ENCODE measurements at regions not wholly inside any gene's neighbourhood (a gene's known extent, or its start where the extent isn't known, plus 50 kb on each side); places are given as distances from the start of the nearest gene placed in this dataset.

DNA sequence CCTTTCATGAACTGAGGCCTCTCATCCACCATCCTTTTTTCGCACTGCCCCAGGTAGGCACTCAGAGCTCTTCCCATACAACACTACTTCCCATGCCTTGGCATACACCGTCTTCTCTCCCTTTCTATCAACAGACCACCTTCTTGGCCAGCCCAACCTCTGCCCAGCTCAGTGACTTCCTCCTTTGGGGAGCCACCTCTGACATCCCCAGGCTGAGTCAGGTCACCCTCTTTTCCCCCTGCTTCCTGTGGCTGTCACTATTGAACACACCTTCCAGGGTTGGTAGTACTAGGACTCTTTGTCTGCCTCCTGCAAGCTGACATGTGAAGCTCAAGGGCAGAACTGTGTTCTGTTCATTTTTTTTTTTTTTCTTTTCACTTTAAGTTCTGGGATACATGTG is 283.2 kb downstream of the SETD4 start:
- Mint-ChIP-seq H3K9me3 (no peaks in the 10 kb centered on the region), H3K36me3 (ENCODE audit: low read depth) (no peaks in the 10 kb centered on the region), H3K4me1 (ENCODE audit: low read depth) (no peaks in the 10 kb centered on the region), H3K4me3 (no peak overlapping the region), H3K27ac (no peak overlapping the region), H3K27me3 (ENCODE audit: low read depth) (peaks cover 18% of the 10 kb centered on the region)
- no peak for DNase-seq (ENCODE audit: low spot score)

GRCh38 chr21:35775778-35776544 is 284.4 kb downstream of the SETD4 start:
- Mint-ChIP-seq H3K4me1 (ENCODE audit: low read depth) (no peaks in the 10 kb centered on the region), H3K36me3 (ENCODE audit: low read depth) (no peaks in the 10 kb centered on the region), H3K4me3 (no peak overlapping the region), H3K27ac (no peak overlapping the region), H3K27me3 (ENCODE audit: low read depth) (peaks cover 21% of the 10 kb centered on the region), H3K9me3 (no peaks in the 10 kb centered on the region)
- DNase-seq (ENCODE audit: low spot score), result no peak

- H3K36me3 Mint-ChIP-seq (ENCODE audit: low read depth), result no peaks in the 10 kb centered on the region
- H3K4me3 Mint-ChIP-seq, result no peak overlapping the region
- H3K27me3 Mint-ChIP-seq (ENCODE audit: low read depth), result peaks cover 16% of the 10 kb centered on the region
- H3K4me1 Mint-ChIP-seq (ENCODE audit: low read depth), result no peaks in the 10 kb centered on the region
- no peak for DNase-seq (ENCODE audit: low spot score)
- no peaks in the 10 kb centered on the region for H3K9me3 Mint-ChIP-seq
- H3K27ac Mint-ChIP-seq, result no peak overlapping the region
Observed at GRCh38 chr21:35770101-35770945, 290.0 kb downstream of the SETD4 start.

GRCh38 chr21:35768187-35768586 is 292.1 kb downstream of the SETD4 start:
- no peak overlapping the region for H3K4me3 Mint-ChIP-seq
- peaks cover 7% of the 10 kb centered on the region for H3K27me3 Mint-ChIP-seq (ENCODE audit: low read depth)
- DNase-seq (ENCODE audit: low spot score), result no peak
- no peaks in the 10 kb centered on the region for H3K4me1 Mint-ChIP-seq (ENCODE audit: low read depth)
- no peak overlapping the region for H3K27ac Mint-ChIP-seq
- no peaks in the 10 kb centered on the region for H3K36me3 Mint-ChIP-seq (ENCODE audit: low read depth)
- no peaks in the 10 kb centered on the region for H3K9me3 Mint-ChIP-seq

DNA sequence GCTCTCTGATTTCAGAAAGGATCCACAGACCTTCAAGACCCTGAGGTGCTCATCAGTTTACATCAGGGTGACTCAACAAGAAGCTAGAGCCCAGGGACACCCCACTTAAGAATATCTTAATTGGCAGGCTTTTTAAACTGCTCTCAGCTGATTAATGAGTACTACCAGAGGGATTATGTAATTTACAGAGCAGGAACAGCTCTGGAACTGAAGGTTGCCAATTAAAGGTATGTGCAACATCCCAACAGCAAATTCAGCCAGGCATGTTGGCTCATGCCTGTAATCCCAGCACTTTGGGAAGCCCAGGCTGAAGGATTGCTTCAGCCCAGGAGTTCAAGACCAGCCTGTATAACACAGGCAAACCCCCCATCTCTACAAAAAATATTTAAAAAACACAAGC is 295.7 kb downstream of the SETD4 start:
- H3K27me3 Mint-ChIP-seq (ENCODE audit: low read depth), result peaks cover 15% of the 10 kb centered on the region
- no peak for DNase-seq (ENCODE audit: low spot score)
- no peak overlapping the region for H3K4me3 Mint-ChIP-seq
- H3K4me1 Mint-ChIP-seq (ENCODE audit: low read depth), result no peaks in the 10 kb centered on the region
- no peaks in the 10 kb centered on the region for H3K9me3 Mint-ChIP-seq
- H3K27ac Mint-ChIP-seq, result no peak overlapping the region
- H3K36me3 Mint-ChIP-seq (ENCODE audit: low read depth), result no peaks in the 10 kb centered on the region

DNA sequence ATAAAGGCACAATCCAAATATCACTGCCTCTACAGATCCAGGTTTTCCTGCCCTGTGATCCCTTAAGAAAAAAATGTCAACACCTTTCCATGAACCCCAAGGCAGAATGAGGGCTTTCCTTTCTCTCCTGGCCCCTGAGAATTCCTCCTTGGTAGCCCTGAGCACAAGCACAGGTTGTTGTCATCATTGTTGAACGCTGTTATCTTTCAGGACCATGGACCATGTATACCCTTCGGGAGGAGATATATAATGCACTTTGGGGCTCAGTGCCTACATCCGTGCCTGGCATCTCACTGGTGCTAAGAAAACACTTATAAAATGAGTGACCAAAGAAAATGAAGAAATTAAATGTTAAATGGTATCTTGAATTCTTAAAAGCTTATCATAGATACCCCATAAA is 296.2 kb downstream of the SETD4 start:
- peaks cover 20% of the 10 kb centered on the region for H3K27me3 Mint-ChIP-seq (ENCODE audit: low read depth)
- H3K27ac Mint-ChIP-seq, result no peak overlapping the region
- DNase-seq (ENCODE audit: low spot score), result no peak
- H3K9me3 Mint-ChIP-seq, result no peaks in the 10 kb centered on the region
- H3K4me3 Mint-ChIP-seq, result no peak overlapping the region
- no peaks in the 10 kb centered on the region for H3K36me3 Mint-ChIP-seq (ENCODE audit: low read depth)
- no peaks in the 10 kb centered on the region for H3K4me1 Mint-ChIP-seq (ENCODE audit: low read depth)

- H3K4me1 Mint-ChIP-seq (ENCODE audit: low read depth), result no peaks in the 10 kb centered on the region
- no peaks in the 10 kb centered on the region for H3K9me3 Mint-ChIP-seq
- H3K36me3 Mint-ChIP-seq (ENCODE audit: low read depth), result no peaks in the 10 kb centered on the region
- H3K27ac Mint-ChIP-seq, result no peak overlapping the region
- no peak overlapping the region for H3K4me3 Mint-ChIP-seq
- DNase-seq (ENCODE audit: low spot score), result no peak
- H3K27me3 Mint-ChIP-seq (ENCODE audit: low read depth), result peaks cover 31% of the 10 kb centered on the region
Observed at GRCh38 chr21:35754583-35754982, 305.7 kb downstream of the SETD4 start.

DNA sequence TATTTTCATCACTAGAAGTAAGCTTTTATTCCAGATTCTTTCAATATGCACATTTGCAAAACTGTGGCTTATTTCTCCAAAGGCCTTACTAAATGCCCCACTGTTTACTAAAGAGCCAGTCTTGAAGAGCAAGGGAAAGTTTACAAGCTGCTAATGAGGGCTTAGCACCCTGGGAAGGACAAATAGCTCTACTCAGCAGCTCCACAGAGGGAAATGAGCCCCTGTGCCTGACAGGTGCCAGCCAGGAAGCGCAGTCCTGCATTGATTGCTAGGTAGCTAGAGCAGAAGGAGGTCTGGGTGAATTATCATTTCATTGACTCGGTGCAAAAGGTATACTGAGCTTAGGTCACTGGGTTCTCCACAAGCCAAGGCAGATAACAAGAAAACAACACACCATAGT is 307.0 kb downstream of the SETD4 start:
- Mint-ChIP-seq H3K27me3 (ENCODE audit: low read depth) (peaks cover 24% of the 10 kb centered on the region), H3K27ac (no peak overlapping the region), H3K4me1 (ENCODE audit: low read depth) (no peaks in the 10 kb centered on the region), H3K9me3 (no peaks in the 10 kb centered on the region), H3K36me3 (ENCODE audit: low read depth) (no peaks in the 10 kb centered on the region), H3K4me3 (no peak overlapping the region)
- no peak for DNase-seq (ENCODE audit: low spot score)

DNA sequence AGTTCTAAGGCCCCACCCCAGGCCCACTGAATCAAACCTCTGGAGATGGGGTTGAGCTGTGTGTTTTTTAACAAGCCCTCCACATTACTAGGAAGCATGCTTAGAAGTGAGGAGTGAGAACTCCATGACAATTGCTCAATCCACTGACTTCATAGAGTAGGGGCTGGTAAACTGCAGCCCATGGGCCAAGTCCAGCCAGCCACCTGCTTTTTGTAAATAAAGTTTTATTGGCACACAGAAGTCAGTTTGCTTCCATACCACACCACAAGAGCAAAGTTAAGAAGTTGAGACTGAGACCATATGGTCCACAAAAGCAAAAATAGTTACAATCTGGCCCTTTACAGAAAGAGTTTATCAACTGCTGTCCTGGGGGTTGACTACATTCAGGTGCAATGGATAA is 309.2 kb downstream of the SETD4 start:
- H3K36me3 Mint-ChIP-seq (ENCODE audit: low read depth), result no peaks in the 10 kb centered on the region
- H3K4me3 Mint-ChIP-seq, result no peak overlapping the region

DNA sequence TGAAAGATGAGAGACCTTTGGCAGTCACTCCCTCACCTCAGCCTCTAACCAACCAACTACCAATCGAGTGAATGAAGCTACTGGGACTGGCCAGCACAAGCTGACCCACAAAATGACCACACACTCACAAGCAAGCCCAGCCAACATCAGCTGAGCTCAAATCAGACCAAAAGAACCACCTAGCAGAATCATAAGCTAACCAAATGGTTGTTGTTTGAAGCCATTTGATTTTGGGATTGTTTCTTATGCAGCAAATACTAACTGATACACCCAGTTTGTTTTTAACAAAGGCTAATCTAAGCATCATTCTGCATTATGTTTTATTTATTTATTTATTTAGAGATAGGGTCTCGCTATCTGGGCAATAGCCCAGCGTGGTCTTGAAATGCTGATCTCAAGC is 310.4 kb downstream of the SETD4 start:
- Mint-ChIP-seq H3K36me3 (ENCODE audit: low read depth) (no peaks in the 10 kb centered on the region), H3K9me3 (no peaks in the 10 kb centered on the region), H3K27me3 (ENCODE audit: low read depth) (peaks cover 17% of the 10 kb centered on the region), H3K4me3 (no peak overlapping the region), H3K27ac (no peak overlapping the region), H3K4me1 (ENCODE audit: low read depth) (no peaks in the 10 kb centered on the region)
- DNase-seq (ENCODE audit: low spot score), result no peak

More for the DNA sequence above, 309.2 kb downstream of the SETD4 start:
- Mint-ChIP-seq H3K4me1 (ENCODE audit: low read depth) (no peaks in the 10 kb centered on the region), H3K9me3 (no peaks in the 10 kb centered on the region), H3K27me3 (ENCODE audit: low read depth) (peaks cover 22% of the 10 kb centered on the region), H3K27ac (no peak overlapping the region)
- DNase-seq (ENCODE audit: low spot score), result no peak

GRCh38 chr21:35748678-35749314 is 311.5 kb downstream of the SETD4 start:
- Mint-ChIP-seq H3K9me3 (no peaks in the 10 kb centered on the region), H3K27me3 (ENCODE audit: low read depth) (peaks cover 20% of the 10 kb centered on the region), H3K36me3 (ENCODE audit: low read depth) (no peaks in the 10 kb centered on the region), H3K4me3 (no peak overlapping the region), H3K27ac (no peak overlapping the region), H3K4me1 (ENCODE audit: low read depth) (no peaks in the 10 kb centered on the region)
- DNase-seq (ENCODE audit: low spot score), result no peak

GRCh38 chr21:35743571-35743970 is 316.8 kb downstream of the SETD4 start:
- Mint-ChIP-seq H3K36me3 (ENCODE audit: low read depth) (no peaks in the 10 kb centered on the region), H3K9me3 (no peaks in the 10 kb centered on the region), H3K27ac (no peak overlapping the region), H3K4me3 (no peak overlapping the region), H3K4me1 (ENCODE audit: low read depth) (no peaks in the 10 kb centered on the region), H3K27me3 (ENCODE audit: low read depth) (peaks cover 10% of the 10 kb centered on the region)
- DNase-seq (ENCODE audit: low spot score), result no peak

GRCh38 chr21:35738347-35738961 is 321.9 kb downstream of the SETD4 start:
- Mint-ChIP-seq H3K27ac (no peak overlapping the region), H3K27me3 (ENCODE audit: low read depth) (peaks cover 11% of the 10 kb centered on the region), H3K4me1 (ENCODE audit: low read depth) (no peaks in the 10 kb centered on the region), H3K9me3 (no peaks in the 10 kb centered on the region), H3K36me3 (ENCODE audit: low read depth) (no peaks in the 10 kb centered on the region), H3K4me3 (no peak overlapping the region)
- no peak for DNase-seq (ENCODE audit: low spot score)

GRCh38 chr21:35737899-35738346 is 322.4 kb downstream of the SETD4 start:
- no peak overlapping the region for H3K4me3 Mint-ChIP-seq
- no peaks in the 10 kb centered on the region for H3K36me3 Mint-ChIP-seq (ENCODE audit: low read depth)
- H3K4me1 Mint-ChIP-seq (ENCODE audit: low read depth), result no peaks in the 10 kb centered on the region
- peaks cover 8% of the 10 kb centered on the region for H3K27me3 Mint-ChIP-seq (ENCODE audit: low read depth)
- no peaks in the 10 kb centered on the region for H3K9me3 Mint-ChIP-seq
- H3K27ac Mint-ChIP-seq, result no peak overlapping the region
- DNase-seq (ENCODE audit: low spot score), result no peak

Measured in T-helper 2 cell treated with Interferon-gamma antibody and Interleukin-4, amounts not matched to agents 5 μg/mL and 100 μg/mL, for 36 hours (primary cell).